K562 (cell line): ENCODE measurements at regions not wholly inside any gene's neighbourhood (a gene's known extent, or its start where the extent isn't known, plus 50 kb on each side); places are given as distances from the start of the nearest gene placed in this dataset.

ENCODE experiments used
- ATAC-seq: fragments of 200-7000 bp; cut with Tn5 transposase; 3 replicates; pipeline ENCODE4 v1.9.1; 2020; ENCODE audit warnings: moderate library complexity
- BruUV-seq: library from RNA; stranded (reverse); fragments of 400-500 nt; replicated peaks from 2 replicates; lab custom pipeline; 2021; lab: Mats Ljungman, UMichigan
- CTCF ChIA-PET: fragments of 300-600 bp; formaldehyde crosslinking; extraction: SDS; loops from one replicate; lab custom pipeline; 2021; ENCODE audit warnings: low intra/inter-chr PET ratio; lab: Yijun Ruan, JAX
- POLR2A ChIA-PET: fragments of 300-600, 350-650 bp; sonication (Branson Sonifier 250); formaldehyde crosslinking; extraction: SDS; loops from one replicate; lab custom pipeline; 2021; ENCODE audit warnings: antibody characterized with exemption, inconsistent platforms; lab: Yijun Ruan, JAX
- DNase-seq, 4 experiments: peaks; one replicate each; pipeline versions ENCODE4 v3.0.0 to v3.0.0-alpha.2; 2011 to 2018; ENCODE audit warnings: low spot score in 3 of 4, mixed read lengths in 3 of 4; ENCODE audit errors: extremely low read depth in 1 of 4
- FAIRE-seq: peaks from 2 replicates; lab custom pipeline; 2011; peaks lifted over from hg19 to GRCh38; lab: Jason Lieb, UNC
- H2AFZ ChIP-seq: 2 replicates; pipeline ENCODE4 v1.6.0; 2011; ENCODE audit warnings: low read depth, low read length, control low read depth, inconsistent platforms
- H3K27ac ChIP-seq: fragments of 200-600 bp; 3 replicates; pipeline ENCODE4 v1.8.0; 2011; ENCODE audit warnings: low read depth, mild to moderate bottlenecking, control low read depth, inconsistent platforms, low read length, moderate library complexity, mixed read lengths; ENCODE audit errors: extremely low read depth
- H3K27me3 ChIP-seq, 2 experiments: fragments of 300-600 bp in 1 of 2; 2 replicates in 1 of 2; 3 replicates in 1 of 2; pipeline versions ENCODE4 v1.6.0 to v1.8.0; 2011; ENCODE audit warnings: inconsistent platforms in 2 of 2, low read length in 2 of 2, mild to moderate bottlenecking in 1 of 2, mixed read lengths in 1 of 2, moderate library complexity in 1 of 2; ENCODE audit not compliant: control insufficient read depth in 2 of 2, insufficient read depth in 2 of 2
- H3K36me3 ChIP-seq: fragments of 300-600 bp; 3 replicates; pipeline ENCODE4 v1.8.0; 2011; ENCODE audit warnings: mild to moderate bottlenecking, low read length, inconsistent platforms; ENCODE audit not compliant: control insufficient read depth, insufficient read depth
- H3K4me1 ChIP-seq, 2 experiments: fragments of 200-600 bp in 1 of 2; replicated peaks in 1 of 2; 2 replicates in 1 of 2; 3 replicates in 1 of 2; pipeline versions ENCODE4 v1.5.1 to v1.8.0; 2011; ENCODE audit warnings: inconsistent platforms in 2 of 2, low read length in 2 of 2, mild to moderate bottlenecking in 1 of 2, mixed read lengths in 1 of 2, moderate library complexity in 1 of 2; ENCODE audit not compliant: control insufficient read depth in 2 of 2, insufficient read depth in 2 of 2
- H3K4me2 ChIP-seq: 2 replicates; pipeline ENCODE4 v1.6.1; 2011; ENCODE audit warnings: low read length, control low read depth, inconsistent platforms, mixed read lengths; ENCODE audit not compliant: insufficient read depth
- H3K4me3 ChIP-seq: fragments of 200-600 bp; sonication (generic), shearing (Covaris generic); 2 replicates; pipeline ENCODE4 v1.5.1; 2016; ENCODE audit warnings: control low read depth, inconsistent platforms
- H3K79me2 ChIP-seq: fragments of 200-600 bp; 3 replicates; pipeline ENCODE4 v1.8.0; 2011; ENCODE audit warnings: low read length, inconsistent platforms; ENCODE audit not compliant: control insufficient read depth, insufficient read depth
- H3K9ac ChIP-seq, 2 experiments: 2 replicates each; pipeline versions ENCODE4 v1.6.0 to v1.6.1; 2011; ENCODE audit warnings: low read depth in 2 of 2, low read length in 2 of 2, control low read depth in 1 of 2, inconsistent platforms in 1 of 2, mild to moderate bottlenecking in 1 of 2, mixed read lengths in 1 of 2; ENCODE audit not compliant: insufficient read depth in 1 of 2
- H3K9me1 ChIP-seq: one replicate; pipeline ENCODE4 v1.6.0; 2011; ENCODE audit warnings: inconsistent platforms, mild to moderate bottlenecking, low read length, moderate library complexity; ENCODE audit not compliant: control insufficient read depth, insufficient read depth
- H3K9me3 ChIP-seq: replicated peaks from 2 replicates; pipeline ENCODE4 v1.5.1; 2011; ENCODE audit warnings: low read depth, low read length, inconsistent platforms; ENCODE audit not compliant: control insufficient read depth, insufficient read depth
- H4K20me1 ChIP-seq: replicated peaks from 2 replicates; pipeline ENCODE4 v1.6.1; 2011; ENCODE audit warnings: low read length, inconsistent platforms, mixed read lengths; ENCODE audit not compliant: control insufficient read depth, insufficient read depth
- BHLHE40 ChIP-seq: IDR thresholded peaks from 2 replicates; pipeline ENCODE4 v1.6.1; 2011; ENCODE audit warnings: low read length, improper control_type of control experiment
- CBFA2T3 ChIP-seq: fragments of 450-650 bp; IDR thresholded peaks from 2 replicates; pipeline ENCODE4 v1.6.1; 2017
- CBX8 ChIP-seq: fragments of 200-600 bp; sonication (generic); IDR thresholded peaks from 2 replicates; pipeline ENCODE4 v1.6.1; 2012; ENCODE audit warnings: borderline replicate concordance, mixed run types, low read depth, mild to moderate bottlenecking, moderate library complexity, mixed read lengths, low read length, control low read depth, inconsistent platforms; ENCODE audit not compliant: poor library complexity, severe bottlenecking; ENCODE audit errors: extremely low read depth
- CLOCK ChIP-seq: fragments of 250-450 bp; sonication (Bioruptor Pico); IDR thresholded peaks from 2 replicates; pipeline ENCODE4 v1.4.0; 2020; ENCODE audit warnings: mild to moderate bottlenecking, moderate library complexity, borderline replicate concordance
- DMBX1 ChIP-seq: fragments of 250-450 bp; sonication (Bioruptor Pico); IDR thresholded peaks from 2 replicates; pipeline ENCODE4 v1.8.0; 2022; ENCODE audit warnings: inconsistent platforms, mild to moderate bottlenecking, moderate library complexity, borderline replicate concordance
- E2F3 ChIP-seq: fragments of 250-450 bp; sonication (Bioruptor Pico); IDR thresholded peaks from 2 replicates; pipeline ENCODE4 v1.4.0; 2020; ENCODE audit warnings: mild to moderate bottlenecking
- ILK ChIP-seq: fragments of 450-650 bp; IDR thresholded peaks from 2 replicates; pipeline ENCODE4 v1.6.1; 2016; ENCODE audit warnings: missing genetic modification characterization, low read depth, mild to moderate bottlenecking, missing compliant biosample characterization, moderate library complexity, borderline replicate concordance
- MAFG ChIP-seq: fragments of 450-650 bp; conservative IDR thresholded peaks from 2 replicates; pipeline ENCODE4 v1.6.1; 2016; ENCODE audit warnings: missing genetic modification characterization, missing compliant biosample characterization
- MTA2 ChIP-seq: fragments of 450-650 bp; IDR thresholded peaks from 2 replicates; pipeline ENCODE4 v1.6.1; 2016; ENCODE audit warnings: low read depth
- PKNOX1 ChIP-seq: fragments of 450-650 bp; IDR thresholded peaks from 2 replicates; pipeline ENCODE4 v1.6.1; 2016
- RBM25 ChIP-seq: fragments of 200-400 bp; formaldehyde crosslinking; IDR thresholded peaks from 2 replicates; pipeline ENCODE4 v1.6.1; 2018; ENCODE audit warnings: low read length, low read depth, moderate library complexity; ENCODE audit not compliant: severe bottlenecking
- SMAD3 ChIP-seq: fragments of 450-650 bp; formaldehyde crosslinking; conservative IDR thresholded peaks from 2 replicates; pipeline ENCODE4 v1.4.0; 2020; ENCODE audit warnings: mild to moderate bottlenecking
- TEAD1 ChIP-seq, 2 experiments: fragments of 450-650 bp in 1 of 2; sonication (generic) in 1 of 2; formaldehyde crosslinking; IDR thresholded peaks; 2 replicates each; pipeline versions ENCODE4 v1.4.0 to v1.8.0; 2020 to 2022; ENCODE audit warnings: mild to moderate bottlenecking in 2 of 2, missing genetic modification reagents in 1 of 2
- TGIF2 ChIP-seq: sonication (generic); formaldehyde crosslinking; IDR thresholded peaks from 2 replicates; pipeline ENCODE4 v1.8.1; 2022; ENCODE audit warnings: mild to moderate bottlenecking, missing genetic modification reagents, moderate library complexity
- THAP12 ChIP-seq: fragments of 250-450 bp; sonication (Bioruptor Pico); IDR thresholded peaks from 2 replicates; pipeline ENCODE4 v1.9.0; 2021; ENCODE audit warnings: mild to moderate bottlenecking, inconsistent platforms
- THAP7 ChIP-seq: fragments of 250-450 bp; sonication (Bioruptor Pico); IDR thresholded peaks from 2 replicates; pipeline ENCODE4 v1.5.0; 2021
- ZFP36 ChIP-seq: fragments of 150-350 bp; IDR thresholded peaks from 2 replicates; pipeline ENCODE4 v1.6.1; 2018; ENCODE audit warnings: low read length, low read depth; ENCODE audit not compliant: partially characterized antibody
- ZNF311 ChIP-seq: fragments of 250-450 bp; sonication (Bioruptor Pico); IDR thresholded peaks from 2 replicates; pipeline ENCODE4 v1.4.0; 2020; ENCODE audit warnings: mild to moderate bottlenecking, moderate library complexity
- ZNF316 ChIP-seq: fragments of 450-650 bp; IDR thresholded peaks from 2 replicates; pipeline ENCODE4 v1.6.1; 2016
- in situ Hi-C: fragments of 300-500 bp; cut with MboI; formaldehyde crosslinking; loops from 4 replicates; pipeline ENCODE4 v1.15.0; 2018; ENCODE audit warnings: inconsistent platforms, mixed read lengths
- intact Hi-C: fragments of 100-400 bp; cut with micrococcal nuclease; formaldehyde crosslinking; loops from 2 replicates; pipeline ENCODE4 v1.14.2; 2022

GRCh38 chr3:180749796-180750195, 70.5 kb upstream of the CCDC39 start:
- POLR2A ChIA-PET, result no interaction called here
- TF ChIP-seq E2F3 (CRISPR knock-in tag) (no peak), TEAD1 (CRISPR knock-in tag; IDR thresholded peaks at IDR 0.05) (no peak), CBFA2T3 (no peak), SMAD3 (CRISPR knock-in tag) (no peak), ZNF311 (CRISPR knock-in tag) (no peak), ILK (no peak), ZNF316 (peak; percentile 80), MTA2 (no peak), PKNOX1 (no peak), CBX8 (no peak), DMBX1 (CRISPR knock-in tag) (no peak), CLOCK (CRISPR knock-in tag) (no peak), THAP12 (CRISPR knock-in tag) (no peak), RBM25 (no peak), TGIF2 (no peak), BHLHE40 (no peak), ZFP36 (no peak), THAP7 (no peak), MAFG (tag) (peak; percentile 59)

More at GRCh38 chr3:180749796-180750195, 70.5 kb upstream of the CCDC39 start:
- Histone ChIP-seq H4K20me1 (no peaks in the 10 kb centered on the region), H3K79me2 (no peaks in the 10 kb centered on the region), H3K27me3 (no peaks in the 10 kb centered on the region), H3K27ac (no peak overlapping the region), H3K4me3 (no peak overlapping the region), H3K4me2 (no peak overlapping the region), H3K9me1 (no peaks in the 10 kb centered on the region), H2AFZ (no peak overlapping the region), H3K36me3 (no peaks in the 10 kb centered on the region), H3K9ac (no peak overlapping the region), H3K9me3 (no peaks in the 10 kb centered on the region), H3K4me1 (no peaks in the 10 kb centered on the region)
- in situ Hi-C loops (no loop called here), intact Hi-C loops (no loop called here)
- BruUV-seq, result no TSS peak
- no peak for DNase-seq
- ATAC-seq, result no peak
- CTCF ChIA-PET, result no interaction called here
- peak; percentile 15 for FAIRE-seq
